Breast epithelium (tissue), 3 donors: ENCODE measurements at regions not wholly inside any gene's neighbourhood (a gene's known extent, or its start where the extent isn't known, plus 50 kb on each side); places are given as distances from the start of the nearest gene placed in this dataset.

ENCODE experiments used
- POLR2A ChIP-seq: fragments of 450-650 bp; IDR thresholded peaks from one replicate; pipeline ENCODE4 v1.6.1; 2016; ENCODE audit warnings: antibody characterized with exemption, mild to moderate bottlenecking, moderate library complexity
- POLR2AphosphoS5 ChIP-seq, 3 donors: sonication (generic); formaldehyde crosslinking; IDR thresholded peaks; one replicate each; pipeline ENCODE4 v1.6.1; 2017; ENCODE audit warnings: antibody characterized with exemption in 3 of 3
- TF ChIP-seq, protein P1 (sequence below), 3 donors: fragments of 450-650 bp; IDR thresholded peaks; one replicate each; pipeline ENCODE4 v1.5.1; 2016 to 2017; ENCODE audit warnings: antibody characterized with exemption in 3 of 3, mild to moderate bottlenecking in 3 of 3, moderate library complexity in 3 of 3

DNA sequence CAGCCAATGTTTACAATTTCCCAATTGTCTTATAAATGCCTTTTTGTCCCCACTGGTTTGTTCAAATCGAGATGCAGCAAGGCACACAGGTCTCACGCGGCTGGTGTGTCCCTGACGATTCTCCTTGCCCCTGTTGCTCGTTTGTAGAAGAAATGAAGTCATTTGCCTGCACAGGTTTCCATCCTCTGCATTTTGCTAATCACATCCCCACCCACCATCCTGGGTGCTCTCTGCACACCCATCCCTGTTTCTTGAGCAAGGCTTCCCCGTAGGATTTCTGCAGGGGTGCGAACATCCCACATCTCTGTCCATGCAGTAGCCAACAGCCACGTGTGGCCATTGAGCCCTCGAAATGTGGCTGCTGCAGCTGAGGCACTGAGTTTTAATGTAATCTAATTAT lies 59.8 kb upstream of the SOX1 start:
- TF ChIP-seq, protein P1, sequence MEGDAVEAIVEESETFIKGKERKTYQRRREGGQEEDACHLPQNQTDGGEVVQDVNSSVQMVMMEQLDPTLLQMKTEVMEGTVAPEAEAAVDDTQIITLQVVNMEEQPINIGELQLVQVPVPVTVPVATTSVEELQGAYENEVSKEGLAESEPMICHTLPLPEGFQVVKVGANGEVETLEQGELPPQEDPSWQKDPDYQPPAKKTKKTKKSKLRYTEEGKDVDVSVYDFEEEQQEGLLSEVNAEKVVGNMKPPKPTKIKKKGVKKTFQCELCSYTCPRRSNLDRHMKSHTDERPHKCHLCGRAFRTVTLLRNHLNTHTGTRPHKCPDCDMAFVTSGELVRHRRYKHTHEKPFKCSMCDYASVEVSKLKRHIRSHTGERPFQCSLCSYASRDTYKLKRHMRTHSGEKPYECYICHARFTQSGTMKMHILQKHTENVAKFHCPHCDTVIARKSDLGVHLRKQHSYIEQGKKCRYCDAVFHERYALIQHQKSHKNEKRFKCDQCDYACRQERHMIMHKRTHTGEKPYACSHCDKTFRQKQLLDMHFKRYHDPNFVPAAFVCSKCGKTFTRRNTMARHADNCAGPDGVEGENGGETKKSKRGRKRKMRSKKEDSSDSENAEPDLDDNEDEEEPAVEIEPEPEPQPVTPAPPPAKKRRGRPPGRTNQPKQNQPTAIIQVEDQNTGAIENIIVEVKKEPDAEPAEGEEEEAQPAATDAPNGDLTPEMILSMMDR (IDR thresholded peaks at IDR 0.05): no peak
- TF ChIP-seq POLR2A (no peak), POLR2AphosphoS5 (IDR thresholded peaks at IDR 0.05) (no peak)
